Mesodermal cell (in vitro differentiated cells): ENCODE measurements at regions not wholly inside any gene's neighbourhood (a gene's known extent, or its start where the extent isn't known, plus 50 kb on each side); places are given as distances from the start of the nearest gene placed in this dataset.
"Not testable (repeated sequence)": the region's sequence is repeated elsewhere in the genome, so short reads cannot be mapped to it uniquely, and the experiment has no call there.

Experiments
- H3K27ac ChIP-seq: 2 replicates; pipeline ENCODE4 v1.7.0; 2013; ENCODE audit warnings: mild to moderate bottlenecking, low read depth, low read length, moderate library complexity; ENCODE audit not compliant: severe bottlenecking
- H3K36me3 ChIP-seq: 2 replicates; pipeline ENCODE4 v1.7.1; 2013; ENCODE audit warnings: mild to moderate bottlenecking, low read length, moderate library complexity; ENCODE audit not compliant: control insufficient read depth, insufficient read depth
- H3K4me1 ChIP-seq: one replicate; pipeline ENCODE4 v1.7.1; 2013; ENCODE audit warnings: mild to moderate bottlenecking, low read length; ENCODE audit not compliant: insufficient read depth, control insufficient read depth, poor library complexity, severe bottlenecking
- H3K4me3 ChIP-seq: 2 replicates; pipeline ENCODE4 v1.7.0; 2013; ENCODE audit warnings: low read length, control low read depth, mild to moderate bottlenecking; ENCODE audit not compliant: insufficient read depth, poor library complexity, severe bottlenecking; ENCODE audit errors: extremely low read depth
- H3K9me3 ChIP-seq: 2 replicates; pipeline ENCODE4 v1.7.1; 2013; ENCODE audit warnings: mild to moderate bottlenecking, low read length, moderate library complexity; ENCODE audit not compliant: control insufficient read depth
- WGBS, 2 experiments: methylation state at CpG; one replicate each; pipeline ENCODE4 v1.1.5; 2013; ENCODE audit warnings: missing lambda C conversion rate in 2 of 2; ENCODE audit not compliant: insufficient coverage in 2 of 2; 5-methylcytosine and 5-hydroxymethylcytosine counted together

- H3K4me1 ChIP-seq: no peaks in the 10 kb centered on the region
- H3K4me3 ChIP-seq: no peak overlapping the region
- 56 to 76% methylated on average over 20 to 23 of the region's 23 CpGs for WGBS, 2 experiments
- H3K27ac ChIP-seq: no peak overlapping the region
- H3K9me3 ChIP-seq: no peaks in the 10 kb centered on the region
- H3K36me3 ChIP-seq: no peaks in the 10 kb centered on the region
Observed at GRCh38 chr7:32762925-32763293, 128.7 kb downstream of the KBTBD2 start.

- H3K4me3 ChIP-seq: not testable (repeated sequence)
Observed at GRCh38 chr7:32762206-32762924, 129.2 kb downstream of the KBTBD2 start.

GRCh38 chr7:32761451-32762205, 129.9 kb downstream of the KBTBD2 start:
- no peaks in the 10 kb centered on the region for H3K4me1 ChIP-seq
- no peak overlapping the region for H3K4me3 ChIP-seq
- H3K9me3 ChIP-seq: no peaks in the 10 kb centered on the region
- no peaks in the 10 kb centered on the region for H3K36me3 ChIP-seq
- H3K27ac ChIP-seq: no peak overlapping the region
- WGBS, 2 experiments: 56 to 60% methylated on average over 29 to 31 of the region's 46 CpGs

More at GRCh38 chr7:32762206-32762924, 129.2 kb downstream of the KBTBD2 start:
- 64 to 65% methylated on average over 11 to 18 of the region's 29 CpGs for WGBS, 2 experiments
- not testable (repeated sequence) for H3K9me3 ChIP-seq, H3K36me3 ChIP-seq, H3K27ac ChIP-seq, H3K4me1 ChIP-seq

GRCh38 chr7:32760755-32761154, 130.8 kb downstream of the KBTBD2 start:
- not testable (repeated sequence) for H3K4me3 ChIP-seq, H3K27ac ChIP-seq, H3K36me3 ChIP-seq, H3K4me1 ChIP-seq, H3K9me3 ChIP-seq
- 89 to 90% methylated on average over 3 of the region's 5 CpGs for WGBS, 2 experiments

GRCh38 chr7:32759859-32760258, 131.7 kb downstream of the KBTBD2 start:
- H3K9me3 ChIP-seq, H3K36me3 ChIP-seq, H3K27ac ChIP-seq, H3K4me3 ChIP-seq, H3K4me1 ChIP-seq: not testable (repeated sequence)
- 86 to 90% methylated on average over 3 of the region's 3 CpGs for WGBS, 2 experiments

GRCh38 chr7:32753872-32754271, 137.7 kb downstream of the KBTBD2 start:
- not testable (repeated sequence) for H3K4me1 ChIP-seq, H3K27ac ChIP-seq, H3K36me3 ChIP-seq, H3K4me3 ChIP-seq, H3K9me3 ChIP-seq
- 96 to 98% methylated on average over 11 to 23 of the region's 29 CpGs for WGBS, 2 experiments

GRCh38 chr7:32748337-32748736, 143.2 kb downstream of the KBTBD2 start:
- not testable (repeated sequence) for H3K36me3 ChIP-seq, H3K27ac ChIP-seq, H3K4me1 ChIP-seq, H3K4me3 ChIP-seq, H3K9me3 ChIP-seq
- WGBS, 2 experiments: no CpG with 5 or more reads among the region's 2 CpGs

GRCh38 chr7:32747443-32748148, 144.0 kb downstream of the KBTBD2 start:
- WGBS, 2 experiments: 80 to 92% methylated on average over 5 of the region's 6 CpGs
- not testable (repeated sequence) for H3K4me3 ChIP-seq, H3K4me1 ChIP-seq, H3K36me3 ChIP-seq, H3K9me3 ChIP-seq
- peak overlapping the region; percentile 3 for H3K27ac ChIP-seq

- not testable (repeated sequence) for H3K27ac ChIP-seq, H3K4me3 ChIP-seq, H3K9me3 ChIP-seq, H3K36me3 ChIP-seq, H3K4me1 ChIP-seq
- 90 to 95% methylated on average over 2 of the region's 4 CpGs for WGBS, 2 experiments
Observed at GRCh38 chr7:32741853-32742476, 149.6 kb downstream of the KBTBD2 start.

- H3K9me3 ChIP-seq, H3K4me1 ChIP-seq, H3K4me3 ChIP-seq, H3K36me3 ChIP-seq, H3K27ac ChIP-seq: not testable (repeated sequence)
- no CpG with 5 or more reads among the region's 1 CpG for WGBS, 2 experiments
Observed at GRCh38 chr7:32739749-32740148, 151.8 kb downstream of the KBTBD2 start.
